HG03139 (cell line): ENCODE measurements at regions not wholly inside any gene's neighbourhood (a gene's known extent, or its start where the extent isn't known, plus 50 kb on each side); places are given as distances from the start of the nearest gene placed in this dataset.
"Not testable (repeated sequence)": the region's sequence is repeated elsewhere in the genome, so short reads cannot be mapped to it uniquely, and the experiment has no call there.

ENCODE experiments used
- ATAC-seq: cut with Tn5 transposase; IDR thresholded peaks from one replicate; pipeline ENCODE4 v1.9.1; 2021; ENCODE audit not compliant: unreplicated experiment

DNA sequence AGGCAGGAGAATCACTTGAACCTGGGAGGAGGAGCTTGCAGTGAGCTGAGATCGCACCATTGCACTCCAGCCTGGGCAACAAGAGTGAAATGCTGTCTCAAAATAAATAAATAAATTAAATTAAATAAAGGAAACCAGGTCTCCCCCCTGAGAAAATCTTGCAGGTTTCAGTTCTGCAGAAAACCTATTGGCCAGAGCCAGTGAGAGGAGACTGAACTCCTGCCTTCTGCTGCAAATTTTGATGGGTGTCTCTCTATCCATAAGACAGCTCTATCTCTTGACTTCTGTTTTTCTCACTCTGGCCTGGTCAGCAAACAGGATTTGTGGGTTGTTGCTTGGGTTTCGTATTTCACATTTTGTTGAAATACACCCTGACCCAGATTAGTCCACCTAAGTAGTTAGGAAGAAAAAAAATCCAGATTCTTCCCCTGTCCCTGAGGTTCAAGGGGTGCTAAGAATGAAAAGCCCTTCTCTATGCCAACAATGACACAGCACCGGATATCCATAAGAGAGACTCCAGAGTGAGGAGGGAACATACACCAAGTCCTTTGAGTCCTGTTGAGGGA, 86.7 kb upstream of the MAP4K4 start:
- no peak for ATAC-seq

DNA sequence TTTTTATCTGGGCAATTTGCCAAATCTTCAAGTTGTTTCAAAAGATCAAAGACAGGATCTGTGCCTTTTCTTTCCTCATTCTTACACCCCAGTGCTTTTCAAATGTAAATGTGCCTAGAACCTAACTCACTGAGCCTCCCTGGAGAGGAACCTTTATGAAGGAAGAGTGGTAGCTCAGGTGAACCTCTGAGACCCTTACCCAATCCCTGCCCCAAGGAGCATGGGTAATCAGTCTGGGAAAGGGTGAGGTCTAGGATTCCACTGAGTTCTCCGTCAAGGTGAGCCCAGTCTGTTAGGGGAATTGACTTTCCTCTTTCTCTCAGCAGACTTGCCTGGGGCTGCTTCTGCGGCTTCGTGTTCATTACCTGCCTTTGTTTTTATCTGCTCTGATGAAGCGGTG, 88.1 kb upstream of the MAP4K4 start:
- ATAC-seq: no peak

- ATAC-seq: no peak
These were observed 88.8 kb upstream of the MAP4K4 start for GRCh38 chr2:101608408-101609310.

DNA sequence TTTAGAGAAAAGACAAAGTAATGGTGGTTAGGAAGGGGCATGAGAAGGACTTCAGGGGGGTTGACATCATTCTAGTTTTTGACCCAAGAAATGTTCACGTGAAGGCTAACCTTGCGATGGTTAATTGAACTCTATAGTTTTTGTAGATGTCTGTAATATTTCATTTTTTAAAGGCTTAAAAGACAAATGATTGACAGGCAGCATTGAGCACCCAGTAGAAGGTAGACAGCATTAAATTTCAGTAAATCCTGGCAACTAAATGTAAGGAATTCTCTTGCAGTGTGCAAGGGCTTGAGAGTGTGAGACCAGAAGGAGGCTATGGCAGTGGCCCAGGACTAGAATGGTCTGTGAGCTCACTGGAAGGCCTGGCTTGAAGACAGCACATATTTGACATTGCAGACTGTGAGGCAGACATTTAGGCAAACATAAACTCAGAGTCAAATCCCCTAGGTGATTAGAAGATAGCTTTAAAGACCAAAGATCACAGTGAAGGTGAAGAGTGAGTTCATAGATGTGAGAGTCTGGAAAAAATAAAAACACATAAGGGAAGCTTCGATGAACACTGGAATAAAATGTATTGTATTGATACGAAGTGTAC, 100.1 kb upstream of the MAP4K4 start:
- ATAC-seq: no peak

DNA sequence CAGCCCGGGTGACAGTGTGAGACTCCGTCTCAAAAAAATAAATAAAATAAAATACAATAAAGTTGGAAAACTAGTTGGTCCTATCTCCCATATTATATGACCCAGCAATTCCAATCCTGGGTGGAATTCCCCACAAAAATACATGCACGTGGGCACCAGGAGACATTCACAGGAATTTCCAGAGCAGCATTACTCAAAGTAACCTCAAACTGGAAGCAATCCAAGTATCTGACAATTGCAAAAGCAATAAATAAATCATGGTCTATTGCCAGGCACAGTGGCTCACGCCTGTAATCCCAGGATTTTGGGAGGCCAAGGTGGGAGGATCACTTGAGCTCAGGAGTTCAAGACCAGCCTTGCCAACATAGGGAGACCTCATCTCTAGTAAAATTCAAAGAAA, 101.2 kb upstream of the MAP4K4 start:
- no peak for ATAC-seq

GRCh38 chr2:101587251-101587650, 110.3 kb upstream of the MAP4K4 start:
- ATAC-seq: no peak

DNA sequence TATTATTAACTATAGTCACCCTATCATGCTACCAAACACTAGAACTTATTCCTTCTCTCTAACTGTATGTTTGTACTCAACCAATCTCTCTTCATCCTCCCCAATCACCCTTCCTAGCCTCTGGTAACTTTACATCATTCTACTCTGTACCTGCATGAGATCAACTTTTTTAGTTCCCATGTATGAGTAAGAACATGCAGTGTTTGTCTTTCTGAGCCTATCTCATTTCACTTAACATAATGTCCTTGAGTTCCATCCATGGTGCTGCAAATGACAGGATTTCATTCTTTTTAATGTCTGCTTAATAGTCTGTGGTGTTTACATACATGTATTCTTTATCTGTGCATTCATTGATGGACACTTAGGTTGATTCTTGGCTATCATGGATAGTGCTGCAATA, 108.9 kb upstream of the RFX8 start:
- ATAC-seq: no peak

GRCh38 chr2:101581675-101582299, 106.9 kb upstream of the RFX8 start:
- ATAC-seq: no peak

- no peak for ATAC-seq
These were observed 105.6 kb upstream of the RFX8 start for GRCh38 chr2:101580528-101580927.

- no peak for ATAC-seq
These were observed 103.8 kb upstream of the RFX8 start for GRCh38 chr2:101578671-101579070.

GRCh38 chr2:101578135-101578534, 103.2 kb upstream of the RFX8 start:
- not testable (repeated sequence) for ATAC-seq

DNA sequence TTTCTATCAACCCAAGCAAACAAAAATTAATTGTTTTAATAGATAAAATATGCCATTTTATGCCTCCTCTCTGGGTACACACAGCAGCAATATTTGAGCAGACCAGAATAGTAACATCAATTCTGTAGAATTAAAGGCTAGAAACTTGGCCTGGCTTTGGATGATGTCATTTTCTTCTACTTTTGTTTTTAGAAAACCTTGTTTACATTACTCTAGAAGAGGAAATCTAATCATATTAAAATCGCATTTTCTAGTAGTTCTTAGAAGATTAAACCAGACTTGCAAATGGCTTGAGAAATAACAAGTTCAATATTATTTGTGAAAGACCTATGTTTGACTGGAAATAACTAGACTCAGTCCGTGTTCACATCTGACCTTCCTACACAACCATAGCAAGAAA, 102.3 kb upstream of the RFX8 start:
- ATAC-seq: no peak

DNA sequence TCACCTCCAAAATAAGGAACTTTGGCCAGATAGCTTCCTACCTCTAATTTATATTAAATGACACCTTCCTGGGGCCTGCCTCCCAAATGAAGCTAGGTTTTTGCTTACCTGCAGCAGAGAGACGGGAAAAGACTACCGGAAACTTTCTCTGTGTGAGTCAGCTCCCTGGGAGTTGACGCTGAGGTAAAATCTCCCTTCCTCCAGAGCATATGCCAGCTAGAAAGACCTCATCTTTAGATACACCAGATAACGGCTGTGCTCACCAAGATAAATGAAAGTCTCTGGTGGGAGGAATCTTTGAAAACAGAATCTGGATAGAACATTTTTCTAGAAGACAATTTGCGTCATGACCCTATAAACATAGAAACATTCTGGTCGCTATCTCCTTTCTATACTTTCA, 99.7 kb upstream of the RFX8 start:
- no peak for ATAC-seq

- ATAC-seq: no peak
These were observed 97.0 kb upstream of the RFX8 start for GRCh38 chr2:101571951-101572350.

DNA sequence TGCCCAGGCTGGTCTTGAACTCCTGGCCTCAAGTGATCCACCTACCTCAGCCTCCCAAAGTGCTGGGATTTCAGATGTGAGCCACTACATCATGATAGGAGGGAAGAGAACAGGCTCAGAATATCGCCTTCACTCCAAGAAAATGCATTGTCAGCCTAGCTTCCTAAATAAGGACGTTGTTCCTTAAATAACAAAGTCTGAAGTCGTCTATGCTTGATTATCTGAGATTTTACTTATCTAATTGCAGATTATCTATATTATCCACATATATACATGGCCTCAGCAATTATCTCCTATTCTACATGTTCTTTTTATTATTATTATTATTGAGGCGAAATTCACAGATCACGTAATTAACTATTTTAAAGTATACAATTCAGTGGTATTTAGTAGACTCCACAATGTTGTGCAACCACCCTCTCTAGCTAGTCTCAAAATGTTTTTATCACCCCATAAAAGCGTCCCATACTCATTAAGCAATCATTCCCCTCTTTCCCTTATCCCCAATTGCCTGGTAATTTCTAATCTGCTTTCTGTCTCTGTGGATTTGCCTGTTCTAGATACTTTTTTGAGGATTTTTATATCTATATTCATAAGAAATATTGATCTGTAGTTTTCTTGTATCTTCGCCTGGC, 95.1 kb upstream of the RFX8 start:
- no peak for ATAC-seq

DNA sequence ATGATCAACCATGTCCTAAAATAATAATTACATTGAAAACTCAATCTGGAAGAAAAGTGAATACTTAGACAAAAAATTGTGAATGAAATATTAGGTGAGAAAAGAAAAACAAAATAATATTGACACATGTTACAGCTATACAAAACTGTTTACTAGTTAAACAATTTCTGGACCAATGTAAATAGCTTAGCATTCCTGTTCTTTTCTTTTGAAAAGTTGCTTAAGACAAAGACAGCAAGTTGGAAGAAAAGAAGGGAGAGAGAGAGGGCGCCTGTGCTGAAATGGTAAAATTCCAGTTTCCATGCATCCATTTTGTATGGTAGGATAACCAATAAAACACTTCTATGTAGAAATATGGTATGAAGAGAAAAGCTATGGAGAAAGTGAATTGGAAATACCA, 94.1 kb upstream of the RFX8 start:
- no peak for ATAC-seq

DNA sequence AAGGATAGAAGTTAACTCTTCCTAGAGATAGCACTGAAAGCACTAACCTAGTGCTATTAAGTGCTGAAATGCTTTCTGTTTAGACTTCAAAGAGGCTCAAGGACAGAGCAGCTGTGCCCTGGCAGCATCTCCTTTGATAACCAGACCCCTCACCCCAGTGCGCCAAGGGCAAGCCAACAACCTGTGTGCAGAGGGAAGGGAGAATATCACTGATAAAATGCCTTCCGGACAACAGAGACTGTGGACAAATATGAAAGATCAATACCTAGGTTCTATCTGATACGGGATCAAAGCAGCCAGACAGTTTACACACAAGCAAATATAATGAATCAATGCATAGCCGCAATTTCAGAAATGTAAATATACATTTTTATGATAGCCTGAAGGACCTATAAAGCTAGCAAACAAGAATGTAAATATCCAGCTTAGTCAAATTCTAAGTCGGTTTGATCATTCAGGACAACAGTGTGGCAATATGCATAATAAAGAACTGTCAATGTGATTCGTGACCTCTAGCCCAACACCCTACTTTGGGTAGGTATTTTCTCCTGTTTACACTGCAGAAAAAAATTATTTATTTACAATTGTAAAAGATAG, 91.8 kb upstream of the RFX8 start:
- no peak for ATAC-seq

DNA sequence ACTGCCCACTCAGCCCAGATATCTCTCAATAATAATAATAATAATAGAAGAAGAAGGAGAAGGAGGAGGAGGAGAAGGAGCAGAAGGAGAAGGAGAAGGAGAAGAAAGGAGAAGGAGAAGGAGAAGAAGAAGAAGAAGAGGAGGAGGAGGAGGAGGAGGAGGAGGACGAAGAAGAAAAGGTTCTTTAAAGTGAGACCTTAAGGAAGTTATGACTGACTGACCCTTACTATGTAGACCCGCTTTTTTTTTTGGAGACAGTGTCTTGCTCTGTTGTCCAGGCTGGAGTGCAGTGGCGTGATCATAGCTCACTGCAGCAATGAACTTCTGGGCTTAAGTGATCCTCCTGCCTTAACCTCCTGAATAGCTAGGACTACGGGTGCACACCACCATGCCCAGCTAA, 88.9 kb upstream of the RFX8 start:
- no peak for ATAC-seq

DNA sequence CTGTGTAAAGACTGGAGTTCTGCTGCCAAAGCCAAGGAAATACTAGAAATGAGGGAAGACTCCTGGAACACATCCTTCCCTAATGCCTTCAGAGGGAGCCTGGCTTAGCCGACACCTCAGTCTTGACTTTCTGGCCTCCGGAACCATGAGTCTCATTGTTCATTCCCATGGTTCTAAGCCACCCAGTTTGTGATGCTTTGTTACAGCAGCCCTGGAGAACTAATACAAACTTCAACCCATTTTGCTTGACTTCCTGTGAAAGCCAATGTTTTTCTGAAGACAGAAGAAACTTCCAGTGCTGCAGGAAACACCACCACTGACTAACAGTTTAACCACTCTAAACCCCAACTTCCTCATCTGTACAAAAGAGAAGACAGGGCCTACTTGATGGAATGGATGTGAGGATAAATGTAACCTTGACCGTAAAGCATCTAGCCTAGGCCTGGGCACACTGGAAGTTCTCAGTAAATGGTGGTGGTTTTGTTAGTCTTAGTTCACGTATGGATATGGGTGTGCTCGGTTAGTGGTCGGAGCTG, 85.9 kb upstream of the RFX8 start:
- ATAC-seq: no peak

DNA sequence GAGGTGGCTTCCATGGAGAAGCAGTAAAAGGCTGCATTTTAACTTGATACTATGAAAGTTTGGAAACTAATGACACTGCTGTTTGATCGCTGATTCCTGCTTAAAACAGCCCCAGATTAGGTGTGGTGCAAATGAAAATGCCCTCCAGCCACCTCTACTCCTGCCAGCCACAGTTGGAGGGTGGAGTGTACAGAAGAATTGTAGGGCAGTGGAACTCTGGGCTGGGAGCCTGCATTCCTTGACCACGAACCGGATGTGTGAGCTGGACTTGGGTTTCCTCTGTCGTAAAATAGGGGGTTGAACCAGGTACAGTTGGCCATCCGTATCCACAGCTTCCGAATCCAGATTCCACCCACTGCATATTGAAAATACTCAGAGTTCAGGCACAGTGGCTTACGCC, 84.6 kb upstream of the RFX8 start:
- ATAC-seq: no peak
